Endothelial cell of umbilical vein (primary cell): ENCODE measurements at regions not wholly inside any gene's neighbourhood (a gene's known extent, or its start where the extent isn't known, plus 50 kb on each side); places are given as distances from the start of the nearest gene placed in this dataset.

Experiments
- CTCF ChIP-seq, 2 donors: IDR thresholded peaks; 1 replicate in 1 of 2; 2 replicates in 1 of 2; pipeline ENCODE4 v1.5.1; 2011; ENCODE audit warnings: low read length in 2 of 2, mild to moderate bottlenecking in 2 of 2, moderate library complexity in 2 of 2, control low read depth in 1 of 2, inconsistent platforms in 1 of 2, low read depth in 1 of 2; ENCODE audit not compliant: insufficient read depth in 1 of 2; ENCODE audit errors: extremely low read depth in 1 of 2
- MAX ChIP-seq: IDR thresholded peaks from 2 replicates; pipeline ENCODE4 v1.6.1; 2011; ENCODE audit not compliant: insufficient read depth, insufficient read length
- MYC ChIP-seq: IDR thresholded peaks from one replicate; pipeline ENCODE4 v1.6.1; 2011; ENCODE audit warnings: mild to moderate bottlenecking, low read depth, low read length
- POLR2A ChIP-seq: IDR thresholded peaks from 2 replicates; pipeline ENCODE4 v1.6.1; 2012; ENCODE audit warnings: low read depth, mild to moderate bottlenecking, control low read depth, low read length
- POLR2AphosphoS5 ChIP-seq: IDR thresholded peaks from 2 replicates; pipeline ENCODE4 v1.6.1; 2012; ENCODE audit warnings: low read depth, mild to moderate bottlenecking, control low read depth, low read length, moderate library complexity; ENCODE audit not compliant: insufficient read depth

- TF ChIP-seq POLR2A (no peak), CTCF (IDR thresholded peaks at IDR 0.05; ENCODE audit: extremely low read depth in 1 of 2, insufficient read depth in 1 of 2, low read depth in 1 of 2, low read length in 2 of 2) (no peak), MYC (no peak), POLR2AphosphoS5 (no peak), MAX (no peak)
Observed at GRCh38 chr2:133887676-133888040, 319.4 kb upstream of the NCKAP5 start.
